H1 (cell line): ENCODE measurements at regions not wholly inside any gene's neighbourhood (a gene's known extent, or its start where the extent isn't known, plus 50 kb on each side); places are given as distances from the start of the nearest gene placed in this dataset.

ENCODE experiments used
- CTCF ChIA-PET: fragments of 300-600 bp; sonication (Branson Sonifier 250); formaldehyde crosslinking; loops from one replicate; lab custom pipeline; 2021; ENCODE audit not compliant: partially characterized antibody; lab: Charles Lee
- POLR2A ChIA-PET: fragments of 300-600 bp; sonication (Branson Sonifier 250); formaldehyde crosslinking; loops from one replicate; lab custom pipeline; 2021; ENCODE audit warnings: inconsistent platforms; ENCODE audit not compliant: partially characterized antibody; lab: Charles Lee
- DNase-seq, 2 experiments: peaks; one replicate each; pipeline versions ENCODE4 v3.0.0 to v3.0.0-alpha.2; 2010 to 2022; ENCODE audit warnings: low spot score in 2 of 2, low read depth in 1 of 2, mixed read lengths in 1 of 2
- FAIRE-seq: peaks from 2 replicates; lab custom pipeline; 2011; peaks lifted over from hg19 to GRCh38; lab: Jason Lieb, UNC
- H2AFZ ChIP-seq: 2 replicates; pipeline ENCODE4 v1.8.1; 2012; ENCODE audit warnings: low read length, inconsistent platforms
- H2AK5ac ChIP-seq: 2 replicates; pipeline ENCODE4 v1.6.1; 2013; ENCODE audit warnings: low read depth, low read length
- H2BK120ac ChIP-seq: replicated peaks from 2 replicates; pipeline ENCODE3; 2013; ENCODE audit warnings: low read depth, low read length, inconsistent platforms
- H2BK12ac ChIP-seq: 2 replicates; pipeline ENCODE4 v1.6.1; 2013; ENCODE audit warnings: low read depth, low read length
- H2BK15ac ChIP-seq: 2 replicates; pipeline ENCODE4 v1.6.1; 2013; ENCODE audit warnings: low read length
- H2BK20ac ChIP-seq: 2 replicates; pipeline ENCODE4 v1.6.1; 2013; ENCODE audit warnings: low read length
- H2BK5ac ChIP-seq: 2 replicates; pipeline ENCODE4 v1.6.1; 2013; ENCODE audit warnings: low read depth, low read length
- H3K14ac ChIP-seq: 2 replicates; pipeline ENCODE4 v1.6.1; 2013; ENCODE audit warnings: inconsistent platforms; ENCODE audit not compliant: insufficient read length
- H3K18ac ChIP-seq: 2 replicates; pipeline ENCODE4 v1.6.1; 2013; ENCODE audit warnings: low read length; ENCODE audit errors: extremely low read depth
- H3K23ac ChIP-seq: 2 replicates; pipeline ENCODE4 v1.6.1; 2013; ENCODE audit warnings: inconsistent platforms; ENCODE audit not compliant: insufficient read length
- H3K23me2 ChIP-seq: 2 replicates; pipeline ENCODE4 v1.6.1; 2013; ENCODE audit warnings: low read depth, low read length
- H3K27ac ChIP-seq: 2 replicates; pipeline ENCODE4 v1.6.1; 2011; ENCODE audit warnings: low read depth, low read length, inconsistent platforms
- H3K27me3 ChIP-seq, 4 experiments: replicated peaks in 1 of 4; 1 replicate in 1 of 4; 2 replicates in 3 of 4; pipeline versions ENCODE4 v1.6.1 to v1.8.1; 2011 to 2013; ENCODE audit warnings: low read length in 3 of 4, mild to moderate bottlenecking in 3 of 4, inconsistent platforms in 2 of 4, mixed read lengths in 2 of 4, moderate library complexity in 1 of 4; ENCODE audit not compliant: control insufficient read depth in 3 of 4, insufficient read depth in 3 of 4; ENCODE audit errors: extremely low read depth in 1 of 4
- H3K36me3 ChIP-seq, 4 experiments: 2 replicates each; pipeline versions ENCODE4 v1.6.1 to v1.8.1; 2011 to 2013; ENCODE audit warnings: mild to moderate bottlenecking in 4 of 4, low read length in 3 of 4, moderate library complexity in 2 of 4, control low read depth in 1 of 4, inconsistent platforms in 1 of 4; ENCODE audit not compliant: insufficient read depth in 4 of 4, control insufficient read depth in 2 of 4
- H3K4ac ChIP-seq: replicated peaks from 2 replicates; pipeline ENCODE3; 2013; ENCODE audit warnings: low read length, low read depth, mixed read lengths, inconsistent platforms; ENCODE audit not compliant: insufficient read length
- H3K4me1 ChIP-seq, 4 experiments: replicated peaks in 1 of 4; 1 replicate in 1 of 4; 2 replicates in 3 of 4; pipeline versions ENCODE4 v1.6.1 to v1.8.1; 2011 to 2013; ENCODE audit warnings: low read length in 3 of 4, inconsistent platforms in 2 of 4, mixed read lengths in 1 of 4; ENCODE audit not compliant: insufficient read depth in 4 of 4, control insufficient read depth in 3 of 4
- H3K4me2 ChIP-seq, 2 experiments: 2 replicates each; pipeline versions ENCODE4 v1.6.1 to v1.8.1; 2011 to 2013; ENCODE audit warnings: low read depth in 2 of 2, low read length in 2 of 2, control low read depth in 1 of 2, inconsistent platforms in 1 of 2, mild to moderate bottlenecking in 1 of 2; ENCODE audit not compliant: insufficient read depth in 1 of 2
- H3K4me3 ChIP-seq, 4 experiments: fragments of 200-600, 300-600 bp in 1 of 4; sonication (generic), shearing (Covaris generic), sonication (Bioruptor Twin) in 1 of 4; 2 replicates each; pipeline versions ENCODE4 v1.5.1 to v1.8.1; 2011 to 2016; ENCODE audit warnings: low read length in 4 of 4, low read depth in 3 of 4, control low read depth in 2 of 4, inconsistent platforms in 2 of 4, mild to moderate bottlenecking in 2 of 4, mixed read lengths in 1 of 4, moderate library complexity in 1 of 4; ENCODE audit not compliant: insufficient read depth in 2 of 4; ENCODE audit errors: extremely low read depth in 1 of 4
- H3K56ac ChIP-seq: replicated peaks from 2 replicates; pipeline ENCODE3; 2013; ENCODE audit warnings: low read depth, mild to moderate bottlenecking, mixed read lengths, low read length, inconsistent platforms; ENCODE audit not compliant: insufficient read length
- H3K79me1 ChIP-seq: 2 replicates; pipeline ENCODE4 v1.6.1; 2013; ENCODE audit warnings: low read depth, low read length, control low read depth
- H3K79me2 ChIP-seq, 2 experiments: 2 replicates each; pipeline versions ENCODE4 v1.6.1 to v1.8.1; 2012 to 2013; ENCODE audit warnings: low read length in 2 of 2, mild to moderate bottlenecking in 2 of 2, inconsistent platforms in 1 of 2; ENCODE audit not compliant: insufficient read depth in 2 of 2, control insufficient read depth in 1 of 2
- H3K9ac ChIP-seq, 4 experiments: replicated peaks in 1 of 4; 1 replicate in 1 of 4; 2 replicates in 3 of 4; pipeline versions ENCODE4 v1.6.1 to v1.8.1; 2011 to 2013; ENCODE audit warnings: low read depth in 3 of 4, low read length in 3 of 4, control low read depth in 2 of 4, mild to moderate bottlenecking in 2 of 4, moderate library complexity in 2 of 4, inconsistent platforms in 1 of 4; ENCODE audit errors: extremely low read depth in 1 of 4
- H3K9me3 ChIP-seq, 2 experiments: 2 replicates each; pipeline versions ENCODE4 v1.6.1 to v1.8.1; 2012 to 2013; ENCODE audit warnings: mild to moderate bottlenecking in 2 of 2, moderate library complexity in 2 of 2, control low read depth in 1 of 2, inconsistent platforms in 1 of 2, low read depth in 1 of 2, low read length in 1 of 2, mixed read lengths in 1 of 2; ENCODE audit not compliant: insufficient read depth in 2 of 2
- H4K20me1 ChIP-seq, 2 experiments: replicated peaks in 1 of 2; 2 replicates each; pipeline versions ENCODE3 to v1.8.1; 2011 to 2013; ENCODE audit warnings: inconsistent platforms in 2 of 2, low read length in 2 of 2, mild to moderate bottlenecking in 1 of 2; ENCODE audit not compliant: insufficient read depth in 2 of 2, control insufficient read depth in 1 of 2
- H4K5ac ChIP-seq: 2 replicates; pipeline ENCODE4 v1.6.1; 2013; ENCODE audit warnings: low read length, low read depth, mixed read lengths, inconsistent platforms; ENCODE audit not compliant: insufficient read length
- H4K8ac ChIP-seq: 2 replicates; pipeline ENCODE4 v1.8.0; 2013; ENCODE audit warnings: mild to moderate bottlenecking, moderate library complexity, low read length, inconsistent platforms; ENCODE audit not compliant: insufficient read depth; ENCODE audit errors: extremely low read depth
- H4K91ac ChIP-seq: replicated peaks from 2 replicates; pipeline ENCODE3; 2013; ENCODE audit warnings: low read length, mixed read lengths, inconsistent platforms; ENCODE audit not compliant: insufficient read length
- ASH2L ChIP-seq: fragments of 200-600, 300-600 bp; sonication (generic); IDR thresholded peaks from one replicate; pipeline ENCODE4 v1.7.1; 2017; ENCODE audit warnings: low read length
- CHD1 ChIP-seq: IDR thresholded peaks from 2 replicates; pipeline ENCODE4 v1.6.1; 2012; ENCODE audit warnings: low read depth, low read length, improper control_type of control experiment
- EZH2 ChIP-seq: fragments of 200-600 bp; sonication (generic); IDR thresholded peaks from 2 replicates; pipeline ENCODE4 v1.7.1; 2012; ENCODE audit warnings: low read depth, mild to moderate bottlenecking, moderate library complexity, low read length, inconsistent platforms; ENCODE audit not compliant: severe bottlenecking
- HDAC2 ChIP-seq, 2 experiments: fragments of 300-600 bp in 1 of 2; sonication (generic) in 1 of 2; IDR thresholded peaks; 2 replicates each; pipeline ENCODE4 v1.6.1; 2011 to 2012; ENCODE audit warnings: low read depth in 2 of 2, low read length in 2 of 2, mild to moderate bottlenecking in 2 of 2, moderate library complexity in 2 of 2, borderline replicate concordance in 1 of 2, inconsistent platforms in 1 of 2
- JUN ChIP-seq: IDR thresholded peaks from 2 replicates; pipeline ENCODE4 v1.6.1; 2011; ENCODE audit warnings: low read depth, mild to moderate bottlenecking, improper control_type of control experiment, low read length
- POLR2AphosphoS5 ChIP-seq: IDR thresholded peaks from 2 replicates; pipeline ENCODE4 v1.6.1; 2011; ENCODE audit warnings: low read depth, low read length
- POU5F1 ChIP-seq: IDR thresholded peaks from 2 replicates; pipeline ENCODE4 v1.6.1; 2011; ENCODE audit warnings: low read depth, mild to moderate bottlenecking, low read length, moderate library complexity
- USF2 ChIP-seq: IDR thresholded peaks from 2 replicates; pipeline ENCODE4 v1.6.1; 2011; ENCODE audit warnings: low read length, improper control_type of control experiment
- WGBS, 2 experiments: shearing (Covaris generic) in 1 of 2; methylation state at CpG; one replicate each; pipeline versions ENCODE4 v1.1.6 to v1.1.7; 2013 to 2015; ENCODE audit warnings: low lambda C conversion rate in 2 of 2, mixed read lengths in 2 of 2, inconsistent platforms in 1 of 2, low coverage in 1 of 2, missing lambda C conversion rate in 1 of 2; ENCODE audit not compliant: insufficient replicate concordance in 2 of 2, insufficient coverage in 1 of 2, insufficient read length in 1 of 2; ENCODE audit errors: extremely low coverage in 1 of 2, missing lambda C conversion rate in 1 of 2; 5-methylcytosine and 5-hydroxymethylcytosine counted together

- DNase-seq, result no peak
- WGBS, 2 experiments, result 83% methylated on average over 5 of the region's 5 CpGs; no CpG with 5 or more reads in 1 of the 2 experiments
- Histone ChIP-seq H3K9ac (no peak overlapping the region), H2AFZ (no peak overlapping the region), H3K4me2 (no peak overlapping the region), H3K14ac (no peak overlapping the region), H3K4ac (no peak overlapping the region), H3K4me1 (peaks cover 0 to 9% (median 0%) of the 10 kb centered on the region in 4 experiments; a peak in 3 of 7 replicates), H4K8ac (no peak overlapping the region), H2BK15ac (no peak overlapping the region), H2BK120ac (no peak overlapping the region), H3K56ac (no peak overlapping the region), H2AK5ac (no peak overlapping the region), H2BK5ac (no peak overlapping the region), H2BK12ac (no peak overlapping the region), H4K20me1 (no peaks in the 10 kb centered on the region), H3K79me2 (no peaks in the 10 kb centered on the region), H3K9me3 (no peaks in the 10 kb centered on the region), H3K18ac (no peak overlapping the region), H3K4me3 (no peak overlapping the region), H3K27ac (no peak overlapping the region), H4K5ac (no peak overlapping the region), H3K79me1 (no peaks in the 10 kb centered on the region), H2BK20ac (no peak overlapping the region), H3K27me3 (no peaks in the 10 kb centered on the region), H3K36me3 (no peaks in the 10 kb centered on the region), H3K23me2 (no peaks in the 10 kb centered on the region), H3K23ac (no peak overlapping the region), H4K91ac (no peak overlapping the region)
- ChIA-PET POLR2A (no interaction called here), CTCF (no interaction called here)
- FAIRE-seq, result no peak
- no peak for TF ChIP-seq USF2
- TF ChIP-seq CHD1, result no peak
- no peak for TF ChIP-seq HDAC2 (IDR thresholded peaks at IDR 0.05; ENCODE audit: borderline replicate concordance in 1 of 2, low read depth in 2 of 2, low read length in 2 of 2)
- no peak for TF ChIP-seq ASH2L
- no peak for TF ChIP-seq EZH2
- no peak for TF ChIP-seq JUN
- no peak for TF ChIP-seq POLR2AphosphoS5
- no peak for TF ChIP-seq POU5F1
These were observed 695.4 kb upstream of the CDH18 start for GRCh38 chr5:20683241-20683940.
